ENCODE measurements at regions not wholly inside any gene's neighbourhood (a gene's known extent, or its start where the extent isn't known, plus 50 kb on each side); places are given as distances from the start of the nearest gene placed in this dataset.

DNA sequence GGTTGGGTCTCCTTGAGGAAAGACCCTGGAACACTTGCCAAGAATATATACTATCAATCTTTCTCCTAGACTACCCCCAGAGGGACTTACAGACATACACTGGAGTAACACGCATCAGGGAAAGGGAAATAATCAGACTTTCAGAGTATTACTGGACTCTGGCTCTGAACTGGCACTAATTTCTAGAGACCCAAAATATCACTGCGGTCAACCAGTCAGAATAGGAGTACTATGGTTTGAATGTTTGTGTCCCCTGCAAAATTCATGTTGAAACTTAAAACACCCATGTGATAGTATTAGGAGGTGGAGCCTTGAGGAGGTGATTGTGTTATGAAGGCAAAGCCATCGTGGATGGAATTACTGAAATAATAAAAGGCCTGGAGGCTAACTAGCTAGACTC is 323.7 kb downstream of the EN1 start:
- TF ChIP-seq CEBPB (IDR thresholded peaks at IDR 0.05) (no peak), CTCF (IDR thresholded peaks at IDR 0.05) (no peak)
